ENCODE measurements at regions not wholly inside any gene's neighbourhood (a gene's known extent, or its start where the extent isn't known, plus 50 kb on each side); places are given as distances from the start of the nearest gene placed in this dataset.

GRCh38 chr16:6835941-6836340 lies 496.7 kb upstream of the RBFOX1 start:
- H2BK20ac ChIP-seq (ENCODE audit: low read depth, low read length) = no peak overlapping the region
- H2AFZ ChIP-seq (replicated peaks; ENCODE audit: low read length, poor library complexity) = no peak overlapping the region
- no peak overlapping the region for H3K4me2 ChIP-seq (ENCODE audit: low read depth, low read length)
- H4K91ac ChIP-seq (ENCODE audit: insufficient read depth, low read depth, low read length) = no peak overlapping the region
- DNase-seq (no peak), ATAC-seq (ENCODE audit: low read depth) (no peak)
- no peak overlapping the region for H2AK5ac ChIP-seq (ENCODE audit: low read depth, low read length)
- H3K4me1 ChIP-seq (ENCODE audit: control insufficient read depth, insufficient read depth, low read length) = no peaks in the 10 kb centered on the region
- no peak overlapping the region for H2BK5ac ChIP-seq (ENCODE audit: low read depth, low read length, poor library complexity, severe bottlenecking)
- no peak overlapping the region for H2BK15ac ChIP-seq (ENCODE audit: low read depth, low read length)
- no peak overlapping the region for H4K8ac ChIP-seq (ENCODE audit: low read depth in 2 of 2, low read length in 2 of 2)
- intact Hi-C loops (cut with micrococcal nuclease) (no loop called here), dilution Hi-C loops (cut with HindIII; ENCODE audit: low sequenced_read_pairs, unreplicated experiment) (no loop called here), in situ Hi-C loops (cut with MboI; ENCODE audit: low sequenced_read_pairs) (no loop called here)
- CTCF ChIA-PET = no interaction called here
- no peak overlapping the region for H3K14ac ChIP-seq (replicated peaks; ENCODE audit: low read depth, low read length)
- H2BK120ac ChIP-seq (ENCODE audit: low read depth, low read length) = no peak overlapping the region
- no peak overlapping the region for H3K56ac ChIP-seq (ENCODE audit: extremely low read depth, insufficient read depth, low read length)
- TF ChIP-seq, protein P1, sequence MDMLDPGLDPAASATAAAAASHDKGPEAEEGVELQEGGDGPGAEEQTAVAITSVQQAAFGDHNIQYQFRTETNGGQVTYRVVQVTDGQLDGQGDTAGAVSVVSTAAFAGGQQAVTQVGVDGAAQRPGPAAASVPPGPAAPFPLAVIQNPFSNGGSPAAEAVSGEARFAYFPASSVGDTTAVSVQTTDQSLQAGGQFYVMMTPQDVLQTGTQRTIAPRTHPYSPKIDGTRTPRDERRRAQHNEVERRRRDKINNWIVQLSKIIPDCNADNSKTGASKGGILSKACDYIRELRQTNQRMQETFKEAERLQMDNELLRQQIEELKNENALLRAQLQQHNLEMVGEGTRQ (IDR thresholded peaks at IDR 0.05; ENCODE audit: low read depth, low read length) = no peak
- no peak for TF ChIP-seq BHLHE40 (IDR thresholded peaks at IDR 0.05; ENCODE audit: low read depth, low read length)
- TF ChIP-seq MXI1 (IDR thresholded peaks at IDR 0.05; ENCODE audit: borderline replicate concordance, low read depth, low read length) = no peak
- TF ChIP-seq FOS (IDR thresholded peaks at IDR 0.05; ENCODE audit: low read depth, low read length) = no peak
- no peak for TF ChIP-seq SMC3 (IDR thresholded peaks at IDR 0.05; ENCODE audit: low read depth, low read length)
- no peak for TF ChIP-seq MAZ (IDR thresholded peaks at IDR 0.05; ENCODE audit: borderline replicate concordance, low read depth, low read length)
- no peak for TF ChIP-seq MAFK (IDR thresholded peaks at IDR 0.05; ENCODE audit: low read depth, low read length)
- TF ChIP-seq ELK1 (IDR thresholded peaks at IDR 0.05; ENCODE audit: borderline replicate concordance, low read depth, low read length) = no peak
- no peak for TF ChIP-seq CEBPB (IDR thresholded peaks at IDR 0.05; ENCODE audit: low read depth, low read length)
- no peak for TF ChIP-seq RFX5 (IDR thresholded peaks at IDR 0.05; ENCODE audit: low read depth, low read length)
- TF ChIP-seq RCOR1 (IDR thresholded peaks at IDR 0.05; ENCODE audit: insufficient replicate concordance, low read length) = no peak
- TF ChIP-seq CHD1 (IDR thresholded peaks at IDR 0.05; ENCODE audit: low read depth, low read length) = no peak
- no peak for TF ChIP-seq RAD21 (IDR thresholded peaks at IDR 0.05; ENCODE audit: low read length)
- TF ChIP-seq POLR2A (IDR thresholded peaks at IDR 0.05; ENCODE audit: low read depth, low read length) = no peak
- no peak for TF ChIP-seq NFE2L2 (IDR thresholded peaks at IDR 0.05; ENCODE audit: low read depth, low read length)
- TF ChIP-seq, protein P2, sequence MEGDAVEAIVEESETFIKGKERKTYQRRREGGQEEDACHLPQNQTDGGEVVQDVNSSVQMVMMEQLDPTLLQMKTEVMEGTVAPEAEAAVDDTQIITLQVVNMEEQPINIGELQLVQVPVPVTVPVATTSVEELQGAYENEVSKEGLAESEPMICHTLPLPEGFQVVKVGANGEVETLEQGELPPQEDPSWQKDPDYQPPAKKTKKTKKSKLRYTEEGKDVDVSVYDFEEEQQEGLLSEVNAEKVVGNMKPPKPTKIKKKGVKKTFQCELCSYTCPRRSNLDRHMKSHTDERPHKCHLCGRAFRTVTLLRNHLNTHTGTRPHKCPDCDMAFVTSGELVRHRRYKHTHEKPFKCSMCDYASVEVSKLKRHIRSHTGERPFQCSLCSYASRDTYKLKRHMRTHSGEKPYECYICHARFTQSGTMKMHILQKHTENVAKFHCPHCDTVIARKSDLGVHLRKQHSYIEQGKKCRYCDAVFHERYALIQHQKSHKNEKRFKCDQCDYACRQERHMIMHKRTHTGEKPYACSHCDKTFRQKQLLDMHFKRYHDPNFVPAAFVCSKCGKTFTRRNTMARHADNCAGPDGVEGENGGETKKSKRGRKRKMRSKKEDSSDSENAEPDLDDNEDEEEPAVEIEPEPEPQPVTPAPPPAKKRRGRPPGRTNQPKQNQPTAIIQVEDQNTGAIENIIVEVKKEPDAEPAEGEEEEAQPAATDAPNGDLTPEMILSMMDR (conservative IDR thresholded peaks at IDR 0.05; ENCODE audit: low read depth, low read length) = no peak
- H3K23ac ChIP-seq (ENCODE audit: low read depth, low read length) = no peak overlapping the region
- H3K27me3 ChIP-seq (ENCODE audit: control insufficient read depth, insufficient read depth, low read length) = no peaks in the 10 kb centered on the region
- H3K4ac ChIP-seq (ENCODE audit: low read depth, low read length) = no peak overlapping the region
- no peaks in the 10 kb centered on the region for H3K9me1 ChIP-seq (ENCODE audit: insufficient read depth, low read length)
- H4K5ac ChIP-seq (ENCODE audit: low read depth, low read length) = no peak overlapping the region
- H2AK9ac ChIP-seq (replicated peaks; ENCODE audit: low read depth, low read length, poor library complexity) = no peak overlapping the region
- no peaks in the 10 kb centered on the region for H3K79me1 ChIP-seq (ENCODE audit: low read depth in 1 of 2, low read length in 2 of 2)
- H3K27ac ChIP-seq (ENCODE audit: insufficient read depth, low read length) = no peak overlapping the region
- no peak overlapping the region for H3K9ac ChIP-seq (ENCODE audit: low read depth, low read length)
- H3K36me3 ChIP-seq (ENCODE audit: control insufficient read depth, insufficient read depth, low read length) = no peaks in the 10 kb centered on the region
- no TSS peak for BruUV-seq (replicated peaks)
- H4K20me1 ChIP-seq (ENCODE audit: insufficient read depth, low read length) = no peaks in the 10 kb centered on the region
- H3K4me3 ChIP-seq (ENCODE audit: insufficient read depth, low read depth, low read length) = no peak overlapping the region
- H3K9me3 ChIP-seq (ENCODE audit: control insufficient read depth, insufficient read depth, low read length) = peaks cover 7% of the 10 kb centered on the region; the same call in 1 of the 2 replicates
- POLR2A ChIA-PET (ENCODE audit: unreplicated experiment) = no interaction called here
- WGBS, 2 experiments (ENCODE audit: extremely low coverage in 2 of 2, insufficient read length in 1 of 2) = no CpG with 5 or more reads among the region's 5 CpGs
- H3K18ac ChIP-seq (ENCODE audit: low read depth, low read length) = no peak overlapping the region
